RPMI8226 (cell line): ENCODE measurements at regions not wholly inside any gene's neighbourhood (a gene's known extent, or its start where the extent isn't known, plus 50 kb on each side); places are given as distances from the start of the nearest gene placed in this dataset.
"Not testable (repeated sequence)": the region's sequence is repeated elsewhere in the genome, so short reads cannot be mapped to it uniquely, and the experiment has no call there.

Experiments
- DNase-seq: peaks from one replicate; pipeline ENCODE4 v3.0.0-alpha.2; 2015

DNA sequence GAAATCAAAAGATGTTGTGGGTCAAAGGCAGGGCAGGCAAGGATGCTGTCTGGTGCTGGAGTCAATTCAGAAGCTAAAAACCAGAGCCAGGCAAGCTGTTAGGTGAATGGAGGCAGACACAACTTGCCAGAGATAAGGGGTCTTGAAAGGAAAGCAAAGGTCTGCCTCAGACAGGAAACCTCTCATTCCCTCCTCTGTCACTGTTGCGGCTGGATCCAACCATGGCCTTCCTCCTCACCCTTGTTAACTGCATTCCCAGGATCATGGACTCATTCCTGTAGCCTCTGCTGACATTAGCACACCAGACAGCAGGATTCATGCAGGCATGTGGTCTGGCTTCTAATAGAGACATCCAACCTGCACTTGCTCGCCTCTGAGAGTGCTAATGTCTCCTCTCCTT, 186.7 kb upstream of the HS3ST3A1 start:
- DNase-seq, result no peak

DNA sequence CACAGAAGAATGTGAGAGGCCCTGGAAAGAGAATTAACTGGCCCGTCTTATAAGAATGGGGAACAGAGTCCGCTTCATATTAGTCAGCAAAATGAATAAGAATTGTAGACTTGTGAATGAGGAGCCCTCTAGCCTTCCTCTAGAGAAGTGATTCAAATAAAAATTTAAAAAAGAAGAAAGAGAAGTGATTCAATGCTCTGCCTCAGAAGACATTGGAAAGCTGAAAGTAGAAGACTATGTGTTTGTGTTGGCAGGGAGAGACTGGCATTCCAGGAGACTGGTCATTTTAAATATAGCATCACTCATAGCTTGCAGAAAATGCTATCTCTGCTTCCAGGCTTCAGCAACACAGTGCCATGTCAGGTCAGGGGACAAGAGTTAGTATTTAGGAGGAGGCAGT, 190.6 kb upstream of the HS3ST3A1 start:
- DNase-seq, result no peak

DNA sequence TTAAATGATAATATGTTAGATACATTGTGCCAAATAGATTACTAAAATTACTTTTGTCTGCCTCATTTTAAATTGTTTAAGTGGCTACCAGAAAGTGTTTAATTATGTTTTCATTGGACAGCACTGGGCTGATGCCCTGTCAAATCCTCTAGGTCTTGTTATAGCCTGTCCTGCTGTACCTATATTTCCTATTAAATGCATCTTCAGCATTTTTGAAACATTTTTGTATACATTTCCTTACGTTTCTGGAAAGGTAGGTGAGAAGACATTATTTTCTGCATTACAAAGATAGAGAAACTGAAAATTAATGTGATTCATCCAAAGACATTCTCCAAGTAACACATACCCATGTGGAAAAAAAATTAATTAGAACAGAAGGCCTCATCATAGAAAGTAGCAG, 192.2 kb upstream of the HS3ST3A1 start:
- DNase-seq, result no peak

DNA sequence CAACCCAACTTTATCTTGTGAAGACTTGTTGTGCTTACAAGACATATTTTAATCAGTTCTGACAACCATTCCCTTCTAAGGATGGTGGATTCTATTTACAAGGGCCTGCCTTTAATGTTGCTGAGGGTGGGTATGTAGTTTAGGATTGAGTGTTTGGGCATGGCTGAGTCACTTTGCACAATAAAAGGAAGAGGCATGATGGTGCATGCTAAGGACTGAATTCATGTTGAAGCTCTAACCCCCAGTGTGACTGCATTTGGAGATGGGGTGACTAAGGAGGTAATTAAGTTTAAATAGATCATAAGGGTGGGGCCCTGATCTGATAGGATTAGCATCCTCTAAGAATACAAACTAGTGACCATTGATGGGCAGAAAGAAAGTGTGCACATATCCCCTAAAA, 196.1 kb upstream of the HS3ST3A1 start:
- DNase-seq, result no peak

DNA sequence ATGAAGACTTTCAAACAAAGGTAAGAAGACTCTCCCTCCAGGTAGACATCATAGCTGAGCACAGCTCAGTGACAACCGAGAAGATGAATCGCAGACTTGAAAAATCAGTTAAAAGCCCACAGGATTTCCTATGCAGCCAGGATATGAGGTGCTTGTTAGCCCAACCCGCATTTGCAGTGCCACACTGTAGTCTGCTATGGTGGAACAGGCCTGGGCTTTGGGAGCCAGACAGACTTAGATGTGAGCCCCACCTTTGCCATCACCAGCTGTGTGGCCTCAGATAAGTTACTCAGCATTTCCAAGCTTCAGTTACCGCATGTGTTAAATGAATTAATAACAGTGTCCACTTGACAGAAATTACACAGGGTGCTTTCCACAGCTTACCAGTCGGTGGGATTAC, 204.4 kb upstream of the HS3ST3A1 start:
- DNase-seq, result no peak

DNA sequence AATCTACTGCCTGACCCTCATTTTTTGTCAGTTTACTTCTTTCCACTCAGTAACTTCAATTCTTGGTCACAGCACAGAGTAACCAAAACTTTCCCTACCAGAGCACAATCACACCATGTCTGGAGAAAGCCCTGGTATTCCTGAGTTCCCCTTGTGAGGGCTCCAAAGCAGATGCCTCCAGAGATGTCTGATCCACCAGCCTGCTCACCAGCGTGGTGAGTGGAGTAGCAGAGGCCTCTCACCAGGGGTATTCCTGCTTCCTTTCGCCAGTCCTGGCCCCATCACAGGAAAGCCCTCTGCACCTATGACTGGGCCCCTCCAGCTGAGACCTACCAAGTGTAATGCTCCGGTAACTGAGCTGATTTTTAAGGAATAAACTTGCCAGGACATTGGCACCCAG, 205.4 kb upstream of the HS3ST3A1 start:
- DNase-seq, result no peak

DNA sequence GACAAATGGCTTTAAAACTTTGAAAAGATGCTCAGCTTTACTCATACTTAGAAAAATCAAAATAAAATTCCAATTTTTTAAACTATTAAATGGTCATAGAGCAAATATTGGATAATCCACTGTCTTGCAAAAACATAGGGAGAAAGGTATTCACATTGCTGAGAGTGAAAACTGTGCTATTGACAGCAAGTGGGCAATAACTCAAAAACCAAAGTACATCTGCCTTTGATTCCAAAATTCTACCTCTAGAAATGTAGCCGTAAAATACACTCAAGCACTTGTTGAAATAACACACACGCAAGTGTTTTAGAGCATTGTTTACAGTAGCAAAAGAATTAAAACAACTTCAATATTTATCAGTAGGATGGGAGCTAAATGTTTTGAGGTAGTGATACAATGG, 210.6 kb upstream of the HS3ST3A1 start:
- DNase-seq, result no peak

DNA sequence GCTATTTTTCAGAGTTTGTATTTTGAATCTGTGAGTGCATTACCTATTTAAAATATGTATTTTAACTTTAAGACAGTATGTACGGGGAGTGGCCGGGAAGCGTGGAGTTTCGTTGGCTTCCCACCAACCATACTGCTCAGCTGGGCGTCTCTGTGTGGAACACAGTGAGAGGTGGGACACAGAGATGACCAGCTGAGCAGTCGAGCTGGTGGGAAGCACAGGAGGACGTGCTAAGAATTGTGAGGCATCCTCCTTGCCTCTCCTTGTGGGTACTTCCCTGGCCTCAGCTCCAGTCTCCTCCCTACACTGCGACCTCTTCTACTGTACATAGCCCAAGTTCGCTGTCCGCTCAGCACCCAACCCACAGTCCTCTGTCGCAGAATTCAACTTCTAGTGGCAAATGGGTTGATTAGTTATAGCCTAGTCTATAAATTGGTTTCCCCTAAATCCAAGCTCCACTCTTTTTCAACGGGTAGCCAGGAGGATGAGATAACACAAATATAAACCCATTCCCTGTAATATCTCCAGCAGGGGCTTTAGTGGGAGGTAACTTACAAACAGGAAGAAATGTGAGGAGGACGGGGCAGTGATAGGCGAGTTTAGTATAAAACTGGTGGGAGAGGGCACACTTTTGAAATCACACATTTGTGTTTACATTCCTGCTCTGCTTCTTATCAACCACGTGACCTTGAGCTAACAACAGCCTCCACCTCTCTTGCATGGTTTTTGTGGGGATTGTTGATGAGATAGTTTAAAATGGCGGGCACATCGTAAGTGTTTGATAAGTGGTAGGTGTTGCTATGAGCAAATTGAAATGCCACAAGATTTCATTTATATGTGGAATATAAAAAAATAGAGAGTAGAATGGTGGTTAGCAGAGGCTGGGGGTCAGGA, 211.9 kb upstream of the HS3ST3A1 start:
- no peak for DNase-seq

DNA sequence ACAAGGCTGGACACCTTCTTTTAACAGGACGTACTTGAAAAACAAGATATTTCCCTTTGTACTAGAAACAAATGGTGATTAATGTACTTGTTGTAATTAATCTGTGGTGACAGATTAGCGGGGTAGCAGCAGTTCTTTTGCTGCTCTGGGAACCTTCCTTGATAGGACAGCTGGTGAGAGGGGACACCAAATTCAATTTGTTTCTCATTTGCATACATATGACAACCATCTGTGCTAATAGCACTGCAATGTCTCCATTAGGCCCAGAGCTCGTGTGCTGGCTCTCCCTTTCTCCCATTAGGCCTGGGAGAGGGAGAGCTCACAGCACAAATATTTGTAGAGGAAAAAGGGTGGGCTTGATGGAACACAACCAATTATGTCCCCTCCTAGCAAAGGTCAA, 221.0 kb upstream of the HS3ST3A1 start:
- no peak for DNase-seq

DNA sequence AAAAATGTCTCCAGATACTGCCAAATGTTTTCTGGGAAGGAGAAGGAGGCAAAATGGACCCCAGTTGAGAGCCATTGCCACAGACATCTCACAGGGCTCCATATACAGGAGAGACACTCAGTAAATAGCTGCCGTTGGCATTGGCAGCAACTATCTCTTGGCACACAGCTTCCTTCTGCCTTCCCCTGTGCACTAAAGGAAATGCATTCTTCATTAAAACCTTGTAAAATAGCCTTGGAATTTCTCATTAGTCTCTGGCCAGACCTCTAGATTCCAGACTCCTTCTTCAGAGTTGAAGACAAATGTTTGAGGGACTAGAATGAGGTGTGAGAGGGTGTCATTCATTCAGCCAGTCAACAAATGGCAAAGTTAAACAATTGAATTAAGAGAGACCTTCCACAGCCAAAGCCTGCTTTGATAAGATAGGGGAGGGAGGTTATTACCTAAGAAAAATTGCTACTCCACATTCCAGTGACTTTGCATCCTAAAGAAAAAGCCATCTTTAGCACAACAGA, 223.9 kb upstream of the HS3ST3A1 start:
- no peak for DNase-seq

DNA sequence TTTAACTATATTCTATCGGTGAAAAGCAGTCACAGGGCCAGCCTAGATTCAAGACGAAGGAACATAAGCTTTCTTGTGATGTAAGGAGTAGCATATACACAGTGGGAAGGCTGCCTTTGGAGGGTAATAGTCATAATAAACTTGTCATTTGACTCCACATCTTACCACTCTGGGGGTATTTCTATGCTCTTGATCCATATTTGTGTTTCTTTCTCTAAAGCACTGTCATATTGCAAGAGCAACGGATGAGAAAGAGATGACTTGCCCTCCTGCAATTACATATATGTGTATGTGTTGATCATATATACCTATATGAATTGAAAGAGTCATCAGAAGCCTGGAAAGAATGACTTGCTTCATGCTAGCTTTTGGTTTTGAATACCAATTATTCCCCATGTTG, 225.4 kb upstream of the HS3ST3A1 start:
- DNase-seq, result no peak

DNA sequence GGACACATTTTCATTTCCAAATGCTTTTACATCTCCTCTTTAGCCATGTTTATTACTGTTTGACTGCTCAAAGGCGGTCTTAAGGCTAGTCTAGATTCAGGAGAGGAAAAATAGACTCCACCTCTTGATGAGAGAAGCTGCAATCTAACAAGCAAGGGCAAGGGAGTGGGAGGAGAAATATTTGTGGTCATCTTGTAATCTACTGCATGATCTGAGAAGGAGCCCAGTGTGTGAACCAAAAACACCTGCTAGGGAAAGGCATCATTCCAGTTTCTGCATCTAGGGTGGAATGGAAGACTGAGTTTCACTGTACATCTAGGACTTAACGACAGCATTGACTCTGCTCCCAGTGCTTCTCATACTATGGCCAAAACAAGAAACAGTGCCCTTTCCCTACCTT, 232.2 kb upstream of the HS3ST3A1 start:
- no peak for DNase-seq

DNA sequence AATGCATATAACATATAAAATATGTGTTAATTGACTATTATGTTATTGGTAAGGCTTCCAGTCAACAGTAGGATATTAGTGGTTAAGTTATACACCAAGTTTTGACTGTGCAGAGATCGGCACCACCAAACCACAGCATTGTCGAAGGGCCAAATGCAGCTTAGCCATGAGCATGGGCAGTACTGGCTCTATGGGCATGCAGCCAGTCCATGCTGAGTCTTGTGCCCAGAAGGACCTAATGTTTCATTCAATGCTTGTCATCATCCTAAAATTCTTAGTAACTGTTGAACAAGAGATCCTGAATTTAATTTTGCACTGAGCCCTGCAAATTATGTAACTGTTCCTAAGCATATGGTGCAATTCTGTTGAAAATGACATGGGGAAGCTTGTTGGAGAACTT, 233.4 kb upstream of the HS3ST3A1 start:
- no peak for DNase-seq

DNA sequence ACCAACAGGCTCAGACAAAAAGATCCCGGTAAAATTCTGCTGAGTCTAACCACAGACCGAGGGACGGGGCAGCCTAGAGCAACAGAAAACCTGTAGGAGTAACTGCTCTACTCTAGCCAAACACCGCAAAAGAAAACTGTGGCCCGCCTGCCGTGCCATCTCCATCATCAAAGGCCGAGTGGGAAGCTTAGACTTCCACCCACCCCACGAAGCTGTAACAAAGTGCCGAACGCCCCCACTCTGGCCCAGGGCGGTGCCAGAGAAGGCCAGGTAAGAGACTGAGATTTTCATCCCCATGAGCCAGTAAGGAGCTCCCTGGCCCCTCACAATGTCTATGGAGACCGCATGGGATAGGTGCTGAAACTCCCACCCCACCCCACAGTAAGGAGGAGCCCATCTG, 231.9 kb upstream of the COX10 start:
- no peak for DNase-seq

DNA sequence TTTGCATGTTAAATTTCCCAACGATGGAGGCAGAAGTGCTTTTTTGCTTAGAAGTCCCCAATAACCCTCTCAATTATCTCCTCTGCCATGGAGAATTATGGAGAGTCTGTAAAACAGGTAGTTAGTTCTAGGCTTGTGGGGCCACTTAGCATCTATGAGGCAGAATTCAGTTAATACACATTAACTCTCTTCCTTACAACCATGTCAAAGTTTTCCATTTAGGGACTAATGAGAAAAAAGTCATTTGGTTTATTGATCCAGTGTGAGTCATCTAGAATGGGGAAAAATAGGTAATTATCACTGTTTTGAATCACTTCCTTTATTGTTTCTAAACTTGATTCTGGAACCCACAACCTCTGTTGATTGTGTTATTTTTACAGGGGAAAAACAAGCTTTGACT, 229.1 kb upstream of the COX10 start:
- no peak for DNase-seq

DNA sequence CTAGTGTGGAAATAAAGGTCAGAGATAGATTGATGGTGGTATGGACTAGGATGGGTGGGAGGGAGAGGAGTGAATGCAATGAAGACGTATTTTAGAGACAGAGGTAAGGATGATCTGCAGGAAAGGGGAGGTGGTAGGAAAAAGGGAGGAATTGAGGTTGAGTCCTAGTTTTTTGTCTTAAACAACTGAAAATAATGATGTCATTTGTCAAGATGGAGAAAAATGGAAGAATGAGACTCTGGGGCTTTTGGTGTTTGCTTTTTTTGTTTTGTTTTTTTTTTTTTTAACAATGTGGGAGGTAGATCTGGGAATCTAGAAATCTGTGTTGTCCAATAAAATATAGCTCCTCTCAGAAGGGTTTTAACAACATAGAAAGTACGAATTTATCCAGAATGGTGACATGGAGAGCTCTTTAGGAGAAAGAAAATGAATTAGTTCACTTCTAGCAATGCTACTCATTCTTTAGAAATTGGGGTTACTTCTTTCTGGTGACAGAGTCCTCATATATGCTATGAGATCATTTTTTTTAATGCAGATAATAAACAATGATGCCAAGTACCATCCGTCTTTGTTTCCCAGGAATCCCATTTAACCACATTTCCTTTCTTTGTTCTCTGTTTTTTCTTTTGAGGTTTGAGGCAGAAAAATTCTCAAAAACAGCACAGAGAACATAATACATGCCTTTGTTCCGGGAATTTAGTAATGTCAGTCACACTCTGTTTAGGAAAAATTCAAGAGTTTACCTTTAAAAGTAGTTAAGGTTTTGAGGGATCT, 225.3 kb upstream of the COX10 start:
- DNase-seq, result no peak

DNA sequence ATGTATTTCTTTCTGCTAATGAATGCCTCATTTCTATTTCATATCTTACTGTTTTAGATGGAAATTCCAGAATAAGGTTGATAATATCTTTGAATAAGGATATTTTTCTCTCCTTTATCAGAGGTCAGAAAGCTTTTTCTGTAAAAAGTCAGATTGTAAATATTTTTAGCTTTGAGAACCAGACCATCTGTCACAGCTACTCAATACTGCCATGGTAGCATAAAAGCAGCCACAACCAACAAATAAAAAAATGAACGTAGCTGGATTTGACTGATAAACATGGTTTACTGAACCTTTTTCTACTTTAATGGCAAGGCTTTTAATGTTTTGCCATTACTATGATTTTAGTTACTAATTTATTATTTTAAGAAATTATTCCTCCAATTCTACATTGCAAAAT, 217.4 kb upstream of the COX10 start:
- DNase-seq, result no peak

DNA sequence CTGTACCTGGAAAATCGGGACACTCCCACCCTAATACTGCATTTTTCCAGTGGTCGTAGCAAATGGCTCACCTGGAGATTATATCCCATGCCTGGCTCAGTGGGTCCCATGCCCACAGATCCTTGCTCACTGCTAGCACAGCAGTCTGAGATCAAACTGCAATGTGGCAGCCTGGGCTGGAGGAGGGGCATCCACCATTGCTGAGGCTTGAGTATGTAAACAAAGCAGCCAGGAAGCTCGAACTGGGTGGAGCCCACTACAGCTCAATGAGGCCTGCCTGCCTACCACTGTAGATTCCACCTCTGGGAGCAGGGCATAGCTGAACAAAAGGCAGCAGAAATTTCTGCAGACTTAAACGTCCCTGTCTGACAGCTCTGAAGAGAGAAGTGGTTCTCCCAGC, 213.6 kb upstream of the COX10 start:
- DNase-seq, result not testable (repeated sequence)

DNA sequence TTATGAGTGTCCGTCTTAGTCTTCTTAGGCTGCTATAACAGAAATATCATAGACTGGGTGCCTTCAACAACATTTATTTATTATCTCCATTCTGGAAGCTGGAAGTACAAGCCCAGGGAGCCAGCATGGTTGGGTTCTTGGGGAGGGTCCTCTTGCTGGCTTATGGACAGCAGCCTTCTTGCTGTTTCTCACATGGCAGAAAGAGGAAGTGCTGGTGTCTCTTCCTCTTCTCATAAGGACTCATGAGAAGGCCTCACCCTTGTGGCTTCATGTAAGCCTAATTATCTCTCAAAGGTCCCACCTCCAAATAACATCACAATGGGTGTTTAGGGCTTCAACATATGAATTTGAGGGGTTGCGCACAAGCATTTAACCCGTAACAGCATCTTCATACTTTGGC, 207.0 kb upstream of the COX10 start:
- no peak for DNase-seq

DNA sequence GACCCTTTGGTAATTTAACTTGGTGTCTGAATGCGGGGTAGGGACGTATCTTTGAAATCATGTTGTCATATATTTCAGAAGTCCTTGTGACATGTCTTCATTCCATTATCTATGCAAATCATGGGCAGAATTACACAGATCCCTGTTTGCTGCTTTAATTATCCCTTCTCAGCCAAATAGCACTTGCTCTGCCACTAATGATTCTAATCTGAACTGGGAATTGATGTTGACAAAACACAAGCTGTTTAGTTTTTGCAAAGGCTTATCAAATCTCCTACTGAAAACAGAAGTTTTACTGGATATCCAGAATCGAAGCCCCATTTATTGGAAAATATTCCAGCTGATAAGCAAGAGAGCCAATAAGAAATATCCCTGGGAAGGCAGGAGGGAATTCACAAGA, 205.9 kb upstream of the COX10 start:
- no peak for DNase-seq

DNA sequence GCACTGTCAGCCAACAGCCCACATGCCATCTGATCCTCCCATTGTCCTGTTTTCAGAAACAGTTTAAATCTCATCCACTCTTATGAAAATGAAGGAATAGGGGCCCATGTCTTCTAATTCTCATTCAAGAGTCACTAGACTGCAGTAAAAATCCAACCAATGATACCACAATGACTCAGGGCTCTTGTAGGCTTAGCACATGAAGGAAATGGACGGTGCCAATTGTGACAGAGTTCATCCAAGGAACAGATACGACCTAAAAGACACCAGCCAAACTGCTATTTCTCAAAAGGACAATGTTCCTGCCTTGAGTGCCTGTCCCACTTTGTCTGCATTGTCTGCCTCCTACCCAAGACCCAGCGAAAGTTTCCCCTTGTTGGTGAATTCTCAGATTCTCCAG, 204.8 kb upstream of the COX10 start:
- DNase-seq, result no peak

DNA sequence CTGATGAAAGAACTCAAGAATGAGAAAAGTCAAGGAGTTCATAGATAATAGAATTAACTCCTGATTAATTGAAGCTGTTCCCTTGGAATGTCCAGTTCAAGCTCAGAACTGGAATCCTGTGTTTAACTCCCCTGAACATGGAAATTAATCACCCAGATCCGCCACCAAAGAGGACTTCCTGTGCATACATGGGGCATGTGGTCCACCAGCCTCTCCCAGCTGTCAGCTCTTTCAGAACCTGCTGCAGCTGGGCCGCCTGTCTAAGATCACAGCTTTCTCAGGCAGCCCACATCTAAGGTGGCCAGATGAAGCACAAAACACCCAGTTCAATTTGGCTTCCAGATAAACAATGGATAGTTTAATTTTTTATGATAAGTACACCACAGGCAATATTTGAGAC, 203.7 kb upstream of the COX10 start:
- DNase-seq, result no peak

DNA sequence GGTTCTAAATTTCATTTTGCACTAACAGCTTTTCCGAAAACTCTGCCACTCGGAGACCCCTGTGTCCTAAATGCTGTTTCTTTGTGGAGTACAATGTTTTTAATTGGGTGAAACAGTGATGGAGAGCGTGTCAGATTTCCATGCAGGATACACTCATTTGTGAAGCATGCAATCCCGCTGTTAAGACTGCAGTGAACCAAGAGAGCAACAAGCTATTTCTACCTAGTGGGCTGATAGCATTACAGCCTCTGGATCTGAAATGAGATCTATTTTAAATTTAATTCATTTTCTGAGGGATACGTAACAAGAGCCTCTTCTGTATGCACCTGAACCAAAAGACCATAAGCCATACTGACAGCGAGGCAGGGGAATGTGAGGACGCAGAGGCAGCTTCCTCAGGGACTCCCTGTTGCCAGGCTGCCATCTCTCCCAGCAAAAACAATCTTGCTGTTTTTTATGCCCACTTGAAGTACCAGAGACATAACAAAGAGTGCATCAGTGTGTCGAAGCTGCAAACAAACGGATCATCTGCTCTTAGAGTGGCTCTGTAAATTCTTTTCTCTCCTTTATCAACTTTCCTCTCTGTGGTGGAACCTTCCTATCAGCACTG, 199.9 kb upstream of the COX10 start:
- no peak for DNase-seq

DNA sequence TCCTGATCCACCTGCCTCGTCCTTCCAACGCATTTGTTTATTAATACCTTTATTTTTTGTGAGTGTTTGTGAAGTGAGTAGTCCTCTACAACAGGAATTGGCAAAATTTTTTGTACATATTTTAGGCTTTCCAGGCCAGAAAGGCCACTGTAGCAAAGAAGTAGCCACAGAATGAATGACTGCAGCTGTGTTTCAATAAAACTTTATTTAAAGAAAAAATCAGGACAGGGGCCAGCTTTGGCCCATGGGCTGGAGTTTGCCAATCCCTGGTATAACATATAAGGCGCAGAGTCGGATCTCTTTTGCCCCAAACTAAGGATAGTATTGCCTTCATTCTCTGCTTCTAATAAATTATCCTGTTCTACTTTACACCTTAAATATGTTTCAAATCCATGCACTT, 198.0 kb upstream of the COX10 start:
- DNase-seq, result no peak
